Ovary (tissue), 3 donors: ENCODE measurements at regions not wholly inside any gene's neighbourhood (a gene's known extent, or its start where the extent isn't known, plus 50 kb on each side); places are given as distances from the start of the nearest gene placed in this dataset.

Source experiments
- CTCF ChIP-seq, 3 donors: fragments of 450-650 bp in 2 of 3; fragments of 200-600 bp in 1 of 3; IDR thresholded peaks; one replicate each; pipeline versions ENCODE4 v1.5.1 to v1.8.0; 2016 to 2022; ENCODE audit warnings: antibody characterized with exemption in 3 of 3, mild to moderate bottlenecking in 1 of 3
- EP300 ChIP-seq: sonication (generic); formaldehyde crosslinking; IDR thresholded peaks from one replicate; pipeline ENCODE4 v1.6.1; 2017; ENCODE audit warnings: antibody characterized with exemption
- POLR2A ChIP-seq: fragments of 450-650 bp; IDR thresholded peaks from one replicate; pipeline ENCODE4 v1.6.1; 2017; ENCODE audit warnings: antibody characterized with exemption, mild to moderate bottlenecking, moderate library complexity
- donor health status: DM: no; HTN: no; CAD: no.

GRCh38 chr12:24752763-24753462, 196.0 kb downstream of the BCAT1 start:
- TF ChIP-seq CTCF (IDR thresholded peaks at IDR 0.05) = no peak
- TF ChIP-seq POLR2A = no peak
- TF ChIP-seq EP300 = no peak
